ENCODE measurements at regions not wholly inside any gene's neighbourhood (a gene's known extent, or its start where the extent isn't known, plus 50 kb on each side); places are given as distances from the start of the nearest gene placed in this dataset.

DNA sequence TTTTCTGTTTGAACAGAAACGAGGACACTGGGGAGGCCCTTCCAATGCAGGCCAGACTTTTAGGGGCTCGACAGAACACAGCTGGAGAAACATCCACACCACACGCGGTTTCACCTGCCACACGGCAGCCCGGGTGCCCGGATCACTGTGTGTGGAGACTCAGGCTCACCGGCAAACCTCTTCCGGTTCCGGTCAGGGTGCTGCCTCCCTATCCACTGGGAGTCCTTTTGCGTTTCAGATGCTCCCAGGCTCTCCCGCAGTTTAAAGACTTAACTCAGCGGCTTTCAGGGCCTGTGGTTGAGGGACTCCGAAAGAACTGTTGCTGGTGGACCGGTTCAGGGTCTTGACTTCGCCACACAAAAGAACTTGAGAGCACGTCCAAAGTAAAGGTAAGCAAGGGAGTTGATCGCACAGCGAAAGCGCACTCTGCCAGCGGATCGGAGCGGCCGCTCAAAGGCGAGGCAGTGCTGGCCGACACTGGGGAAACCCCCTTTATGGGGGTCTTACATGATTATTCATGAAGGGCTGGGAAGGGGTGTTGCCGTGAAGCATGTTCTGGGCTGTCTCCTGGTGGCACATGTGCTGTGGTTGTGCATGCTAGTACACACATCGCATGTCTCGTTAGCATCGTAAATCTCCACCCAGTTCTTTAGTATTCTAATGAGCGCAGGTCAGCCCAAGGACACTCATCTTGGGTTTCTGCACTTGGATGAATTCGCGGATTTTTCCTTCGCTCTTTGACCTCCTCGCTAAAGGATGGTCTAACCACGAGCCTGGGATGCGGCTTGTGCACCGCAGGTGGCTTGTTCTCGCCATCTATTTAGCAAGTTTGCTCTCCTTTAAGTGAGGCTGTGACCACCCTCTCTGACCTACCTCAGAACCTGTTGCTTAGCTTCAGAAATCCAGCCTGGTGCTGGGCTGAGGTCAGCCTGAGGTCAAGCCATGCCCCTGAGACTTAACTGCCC lies 180.3 kb downstream of the CDH26 start:
- DNase-seq: no peak
- no peaks in the 10 kb centered on the region for H3K36me3 Mint-ChIP-seq (ENCODE audit: low read depth)
- CTCF ChIA-PET: no interaction called here
- TF ChIP-seq, protein P1, sequence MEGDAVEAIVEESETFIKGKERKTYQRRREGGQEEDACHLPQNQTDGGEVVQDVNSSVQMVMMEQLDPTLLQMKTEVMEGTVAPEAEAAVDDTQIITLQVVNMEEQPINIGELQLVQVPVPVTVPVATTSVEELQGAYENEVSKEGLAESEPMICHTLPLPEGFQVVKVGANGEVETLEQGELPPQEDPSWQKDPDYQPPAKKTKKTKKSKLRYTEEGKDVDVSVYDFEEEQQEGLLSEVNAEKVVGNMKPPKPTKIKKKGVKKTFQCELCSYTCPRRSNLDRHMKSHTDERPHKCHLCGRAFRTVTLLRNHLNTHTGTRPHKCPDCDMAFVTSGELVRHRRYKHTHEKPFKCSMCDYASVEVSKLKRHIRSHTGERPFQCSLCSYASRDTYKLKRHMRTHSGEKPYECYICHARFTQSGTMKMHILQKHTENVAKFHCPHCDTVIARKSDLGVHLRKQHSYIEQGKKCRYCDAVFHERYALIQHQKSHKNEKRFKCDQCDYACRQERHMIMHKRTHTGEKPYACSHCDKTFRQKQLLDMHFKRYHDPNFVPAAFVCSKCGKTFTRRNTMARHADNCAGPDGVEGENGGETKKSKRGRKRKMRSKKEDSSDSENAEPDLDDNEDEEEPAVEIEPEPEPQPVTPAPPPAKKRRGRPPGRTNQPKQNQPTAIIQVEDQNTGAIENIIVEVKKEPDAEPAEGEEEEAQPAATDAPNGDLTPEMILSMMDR (IDR thresholded peaks at IDR 0.05): no peak
- ATAC-seq (ENCODE audit: low read depth): no peak
- POLR2A ChIA-PET: no interaction called here
- H3K4me1 Mint-ChIP-seq: no peaks in the 10 kb centered on the region
- peak overlapping the region; percentile 56 for H3K4me3 Mint-ChIP-seq
- intact Hi-C loops (cut with micrococcal nuclease): no loop called here
- H3K9me3 Mint-ChIP-seq: peaks cover 5% of the 10 kb centered on the region
- H3K27me3 Mint-ChIP-seq: no peaks in the 10 kb centered on the region
- H3K27ac Mint-ChIP-seq: no peak overlapping the region

DNA sequence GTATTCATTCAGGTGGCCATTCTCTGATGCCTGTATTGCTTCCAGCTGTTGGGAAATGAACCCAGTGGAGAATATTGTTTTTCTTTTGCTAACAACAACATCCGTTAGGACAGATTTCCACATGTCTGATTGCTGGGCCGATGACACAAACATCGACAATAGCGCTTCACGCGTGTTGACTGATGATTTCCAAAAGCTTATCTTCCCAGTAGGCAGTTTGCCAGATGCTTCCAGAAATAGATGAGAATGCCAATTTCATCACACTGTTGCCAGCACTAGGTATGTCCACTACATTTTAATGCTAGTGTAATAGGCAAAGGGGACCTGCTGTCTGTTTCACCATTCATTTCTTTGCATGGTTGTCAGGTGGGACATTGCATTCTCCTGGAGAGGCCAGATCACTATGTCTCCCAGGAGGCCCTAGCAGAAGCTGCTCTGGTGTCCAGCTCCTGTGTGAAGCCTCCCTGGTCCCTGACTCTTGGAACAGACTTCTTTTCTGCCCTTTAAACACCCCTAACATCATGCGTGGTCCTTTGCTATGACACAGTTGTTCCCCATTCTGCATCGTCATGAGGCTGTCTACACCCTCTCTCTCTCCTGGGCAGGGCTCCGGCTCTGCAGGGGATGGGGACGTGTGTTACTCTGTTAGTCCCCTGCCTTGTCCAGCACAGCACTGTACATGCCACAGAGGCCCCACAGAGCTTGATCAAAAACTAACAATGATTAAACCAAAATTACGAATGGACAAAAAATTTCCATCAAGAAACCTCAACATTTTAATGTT lies 181.6 kb downstream of the CDH26 start:
- ChIA-PET CTCF (no interaction called here), POLR2A (no interaction called here)
- TF ChIP-seq, protein P1 (IDR thresholded peaks at IDR 0.05): no peak
- DNase-seq (no peak), ATAC-seq (ENCODE audit: low read depth) (no peak)
- H3K36me3 Mint-ChIP-seq (ENCODE audit: low read depth): no peaks in the 10 kb centered on the region
- no peaks in the 10 kb centered on the region for H3K4me1 Mint-ChIP-seq
- no peak overlapping the region for H3K27ac Mint-ChIP-seq
- no peaks in the 10 kb centered on the region for H3K27me3 Mint-ChIP-seq
- peaks cover 5% of the 10 kb centered on the region for H3K9me3 Mint-ChIP-seq
- no peak overlapping the region for H3K4me3 Mint-ChIP-seq
- intact Hi-C loops (cut with micrococcal nuclease): no loop called here

DNA sequence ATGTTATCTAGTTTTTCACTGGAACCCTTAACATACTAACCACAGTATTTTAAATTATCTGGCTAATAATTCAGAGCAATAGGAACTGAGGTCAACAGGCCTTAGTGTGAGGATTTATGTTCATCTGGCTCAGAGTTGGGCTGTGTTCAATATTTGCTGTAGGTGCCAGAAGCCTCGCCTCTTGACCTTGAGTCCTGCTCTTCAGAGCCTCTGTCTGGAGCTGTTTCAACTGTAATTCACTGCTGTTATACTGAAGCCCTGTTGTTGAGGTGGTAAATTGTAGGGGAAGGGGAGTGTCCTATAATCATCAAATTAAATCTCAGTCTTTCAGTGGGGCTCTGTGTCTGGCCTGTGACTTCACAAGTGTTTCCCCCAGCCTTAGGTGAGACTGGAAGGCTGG lies 184.4 kb downstream of the CDH26 start:
- no peak for ATAC-seq (ENCODE audit: low read depth)
- Mint-ChIP-seq H3K27me3 (no peaks in the 10 kb centered on the region), H3K4me3 (no peak overlapping the region), H3K4me1 (no peaks in the 10 kb centered on the region), H3K36me3 (ENCODE audit: low read depth) (no peaks in the 10 kb centered on the region), H3K9me3 (no peaks in the 10 kb centered on the region), H3K27ac (no peak overlapping the region)
- TF ChIP-seq, protein P1 (IDR thresholded peaks at IDR 0.05): no peak
- intact Hi-C loops (cut with micrococcal nuclease): no loop called here
- DNase-seq: no peak
- ChIA-PET POLR2A (no interaction called here), CTCF (no interaction called here)

DNA sequence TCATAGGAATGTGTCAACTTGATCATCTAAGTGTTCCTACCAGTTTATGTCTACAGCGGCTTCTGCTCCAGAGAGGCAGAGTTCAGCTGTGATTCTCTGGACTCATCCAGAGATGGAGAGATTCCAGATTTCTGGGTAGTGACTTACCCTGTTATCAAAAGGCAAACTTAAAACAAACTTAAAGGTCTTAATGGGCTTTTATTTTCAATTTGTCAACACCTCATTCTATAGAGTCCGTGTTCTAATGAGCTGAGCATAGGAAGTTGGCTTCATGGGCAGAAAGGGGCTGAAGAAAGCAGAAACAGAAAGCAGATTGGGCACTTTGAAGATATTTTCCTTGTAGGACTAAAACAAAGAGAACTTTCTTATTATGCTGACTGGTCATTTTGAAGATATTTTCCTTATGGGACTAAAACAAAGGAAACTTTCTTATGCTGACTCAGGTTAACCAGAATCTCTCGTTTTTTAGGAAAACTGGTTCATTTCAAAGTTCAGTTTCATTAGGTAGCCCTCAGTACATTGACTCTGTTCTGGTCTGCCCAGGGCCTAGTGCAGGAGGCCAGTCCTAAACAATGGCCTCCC lies 185.1 kb downstream of the CDH26 start:
- no peaks in the 10 kb centered on the region for H3K9me3 Mint-ChIP-seq
- no peaks in the 10 kb centered on the region for H3K27me3 Mint-ChIP-seq
- DNase-seq (no peak), ATAC-seq (ENCODE audit: low read depth) (no peak)
- intact Hi-C loops (cut with micrococcal nuclease): no loop called here
- no peak overlapping the region for H3K27ac Mint-ChIP-seq
- TF ChIP-seq, protein P1 (IDR thresholded peaks at IDR 0.05): no peak
- ChIA-PET POLR2A (no interaction called here), CTCF (no interaction called here)
- H3K4me3 Mint-ChIP-seq: no peak overlapping the region
- no peaks in the 10 kb centered on the region for H3K4me1 Mint-ChIP-seq
- no peaks in the 10 kb centered on the region for H3K36me3 Mint-ChIP-seq (ENCODE audit: low read depth)

DNA sequence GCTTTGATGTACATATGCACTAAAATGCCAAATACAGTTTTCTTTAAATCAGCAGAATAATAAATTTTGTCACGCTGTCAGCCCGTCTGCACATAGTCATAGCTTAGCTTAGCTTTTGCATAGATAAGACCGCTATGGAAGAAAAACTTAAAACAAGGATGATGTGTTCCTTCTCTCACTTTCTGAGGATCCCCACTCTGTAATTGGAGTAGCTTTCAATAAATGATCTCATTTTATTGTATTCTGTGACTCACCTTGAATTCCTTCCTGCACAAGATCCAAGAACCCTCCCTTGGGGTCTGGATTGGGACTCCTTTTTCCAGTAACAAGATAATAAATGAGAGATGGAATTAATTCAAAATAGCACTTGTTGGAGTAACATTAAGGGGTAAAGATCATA lies 186.2 kb downstream of the CDH26 start:
- Mint-ChIP-seq H3K4me1 (no peaks in the 10 kb centered on the region), H3K36me3 (ENCODE audit: low read depth) (no peaks in the 10 kb centered on the region), H3K27ac (no peak overlapping the region), H3K4me3 (no peak overlapping the region), H3K9me3 (no peaks in the 10 kb centered on the region), H3K27me3 (no peaks in the 10 kb centered on the region)
- ATAC-seq (ENCODE audit: low read depth) (no peak), DNase-seq (no peak)
- ChIA-PET POLR2A (no interaction called here), CTCF (no interaction called here)
- intact Hi-C loops (cut with micrococcal nuclease): no loop called here
- TF ChIP-seq, protein P1 (IDR thresholded peaks at IDR 0.05): no peak

All from activated B cell treated with CpG ODN at 0.5 μM for 24 hours (primary cell).